ENCODE measurements at regions not wholly inside any gene's neighbourhood (a gene's known extent, or its start where the extent isn't known, plus 50 kb on each side); places are given as distances from the start of the nearest gene placed in this dataset.

DNA sequence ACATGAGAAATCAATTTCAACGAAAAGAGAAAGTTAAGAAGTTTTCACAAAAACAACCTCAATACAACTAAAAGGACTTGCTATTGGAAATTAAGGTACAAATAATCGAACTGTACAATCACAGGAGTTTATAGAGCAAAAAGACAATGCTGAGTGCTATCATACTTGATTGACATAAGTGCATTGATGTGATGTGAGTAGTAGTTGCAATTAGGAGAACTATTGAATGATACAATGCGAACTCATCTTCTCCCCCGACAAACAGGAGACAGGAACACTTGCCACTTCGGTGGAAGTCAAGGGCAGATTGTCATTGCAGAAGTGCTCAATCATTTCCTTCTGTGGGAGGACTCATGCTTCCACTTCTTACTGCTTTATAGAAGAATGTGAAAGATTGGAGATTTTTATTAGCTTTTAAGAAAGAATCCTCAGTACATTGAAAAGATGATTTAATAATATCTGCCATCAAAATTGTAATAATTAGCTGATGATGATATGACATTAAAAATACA lies 276.6 kb upstream of the MPDZ start:
- Histone ChIP-seq H3K9me3 (ENCODE audit: control insufficient read depth, insufficient read depth, low read depth, low read length) (no peaks in the 10 kb centered on the region), H3K36me3 (ENCODE audit: control insufficient read depth in 2 of 2, insufficient read depth in 1 of 2, low read length in 2 of 2) (no peaks in the 10 kb centered on the region), H3K4me1 (ENCODE audit: control insufficient read depth, insufficient read depth, low read length) (no peaks in the 10 kb centered on the region; the same call in 1 of the 2 replicates), H3K27ac (ENCODE audit: extremely low read depth, low read depth, low read length) (no peak overlapping the region), H3K4me3 (ENCODE audit: low read depth, low read length) (no peak overlapping the region)
- ChIA-PET POLR2A (no interaction called here), CTCF (interaction anchor here (1.2 to 1.6 kb wide), 2 partner anchors 12 to 26 kb away, joined by 3 to 6 read pairs; no protein-coding TSS in a partner anchor)
- TF ChIP-seq SP7 (tag by site-specific recombination; IDR thresholded peaks at IDR 0.05): no peak
- TF ChIP-seq, protein P1, sequence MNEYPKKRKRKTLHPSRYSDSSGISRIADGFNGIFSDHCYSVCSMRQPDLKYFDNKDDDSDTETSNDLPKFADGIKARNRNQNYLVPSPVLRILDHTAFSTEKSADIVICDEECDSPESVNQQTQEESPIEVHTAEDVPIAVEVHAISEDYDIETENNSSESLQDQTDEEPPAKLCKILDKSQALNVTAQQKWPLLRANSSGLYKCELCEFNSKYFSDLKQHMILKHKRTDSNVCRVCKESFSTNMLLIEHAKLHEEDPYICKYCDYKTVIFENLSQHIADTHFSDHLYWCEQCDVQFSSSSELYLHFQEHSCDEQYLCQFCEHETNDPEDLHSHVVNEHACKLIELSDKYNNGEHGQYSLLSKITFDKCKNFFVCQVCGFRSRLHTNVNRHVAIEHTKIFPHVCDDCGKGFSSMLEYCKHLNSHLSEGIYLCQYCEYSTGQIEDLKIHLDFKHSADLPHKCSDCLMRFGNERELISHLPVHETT (tag by site-specific recombination; IDR thresholded peaks at IDR 0.05): no peak
- no peak for TF ChIP-seq HOXD13 (CRISPR knock-in tag; IDR thresholded peaks at IDR 0.05; ENCODE audit: borderline replicate concordance)
- no peak for TF ChIP-seq ZNF555 (tag by site-specific recombination; conservative IDR thresholded peaks at IDR 0.05)
- TF ChIP-seq ZNF292 (tag by site-specific recombination; IDR thresholded peaks at IDR 0.05; ENCODE audit: borderline replicate concordance, low read depth): no peak
- no peak for TF ChIP-seq ZBTB7A (tag by site-specific recombination; IDR thresholded peaks at IDR 0.05; ENCODE audit: low read depth)
- TF ChIP-seq KLF8 (tag by site-specific recombination; IDR thresholded peaks at IDR 0.05): no peak
- TF ChIP-seq, protein P2, sequence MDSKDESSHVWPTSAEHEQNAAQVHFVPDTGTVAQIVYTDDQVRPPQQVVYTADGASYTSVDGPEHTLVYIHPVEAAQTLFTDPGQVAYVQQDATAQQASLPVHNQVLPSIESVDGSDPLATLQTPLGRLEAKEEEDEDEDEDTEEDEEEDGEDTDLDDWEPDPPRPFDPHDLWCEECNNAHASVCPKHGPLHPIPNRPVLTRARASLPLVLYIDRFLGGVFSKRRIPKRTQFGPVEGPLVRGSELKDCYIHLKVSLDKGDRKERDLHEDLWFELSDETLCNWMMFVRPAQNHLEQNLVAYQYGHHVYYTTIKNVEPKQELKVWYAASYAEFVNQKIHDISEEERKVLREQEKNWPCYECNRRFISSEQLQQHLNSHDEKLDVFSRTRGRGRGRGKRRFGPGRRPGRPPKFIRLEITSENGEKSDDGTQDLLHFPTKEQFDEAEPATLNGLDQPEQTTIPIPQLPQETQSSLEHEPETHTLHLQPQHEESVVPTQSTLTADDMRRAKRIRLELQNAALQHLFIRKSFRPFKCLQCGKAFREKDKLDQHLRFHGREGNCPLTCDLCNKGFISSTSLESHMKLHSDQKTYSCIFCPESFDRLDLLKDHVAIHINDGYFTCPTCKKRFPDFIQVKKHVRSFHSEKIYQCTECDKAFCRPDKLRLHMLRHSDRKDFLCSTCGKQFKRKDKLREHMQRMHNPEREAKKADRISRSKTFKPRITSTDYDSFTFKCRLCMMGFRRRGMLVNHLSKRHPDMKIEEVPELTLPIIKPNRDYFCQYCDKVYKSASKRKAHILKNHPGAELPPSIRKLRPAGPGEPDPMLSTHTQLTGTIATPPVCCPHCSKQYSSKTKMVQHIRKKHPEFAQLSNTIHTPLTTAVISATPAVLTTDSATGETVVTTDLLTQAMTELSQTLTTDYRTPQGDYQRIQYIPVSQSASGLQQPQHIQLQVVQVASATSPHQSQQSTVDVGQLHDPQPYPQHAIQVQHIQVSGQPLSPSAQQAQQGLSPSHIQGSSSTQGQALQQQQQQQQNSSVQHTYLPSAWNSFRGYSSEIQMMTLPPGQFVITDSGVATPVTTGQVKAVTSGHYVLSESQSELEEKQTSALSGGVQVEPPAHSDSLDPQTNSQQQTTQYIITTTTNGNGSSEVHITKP (tag by site-specific recombination; IDR thresholded peaks at IDR 0.05): no peak
- no peak for TF ChIP-seq ZBTB20 (tag by site-specific recombination; IDR thresholded peaks at IDR 0.05)
- TF ChIP-seq ZNF544 (tag by site-specific recombination; IDR thresholded peaks at IDR 0.05): no peak
- TF ChIP-seq, protein P3, sequence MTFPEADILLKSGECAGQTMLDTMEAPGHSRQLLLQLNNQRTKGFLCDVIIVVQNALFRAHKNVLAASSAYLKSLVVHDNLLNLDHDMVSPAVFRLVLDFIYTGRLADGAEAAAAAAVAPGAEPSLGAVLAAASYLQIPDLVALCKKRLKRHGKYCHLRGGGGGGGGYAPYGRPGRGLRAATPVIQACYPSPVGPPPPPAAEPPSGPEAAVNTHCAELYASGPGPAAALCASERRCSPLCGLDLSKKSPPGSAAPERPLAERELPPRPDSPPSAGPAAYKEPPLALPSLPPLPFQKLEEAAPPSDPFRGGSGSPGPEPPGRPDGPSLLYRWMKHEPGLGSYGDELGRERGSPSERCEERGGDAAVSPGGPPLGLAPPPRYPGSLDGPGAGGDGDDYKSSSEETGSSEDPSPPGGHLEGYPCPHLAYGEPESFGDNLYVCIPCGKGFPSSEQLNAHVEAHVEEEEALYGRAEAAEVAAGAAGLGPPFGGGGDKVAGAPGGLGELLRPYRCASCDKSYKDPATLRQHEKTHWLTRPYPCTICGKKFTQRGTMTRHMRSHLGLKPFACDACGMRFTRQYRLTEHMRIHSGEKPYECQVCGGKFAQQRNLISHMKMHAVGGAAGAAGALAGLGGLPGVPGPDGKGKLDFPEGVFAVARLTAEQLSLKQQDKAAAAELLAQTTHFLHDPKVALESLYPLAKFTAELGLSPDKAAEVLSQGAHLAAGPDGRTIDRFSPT (tag by site-specific recombination; IDR thresholded peaks at IDR 0.05): no peak
- no peak for TF ChIP-seq GLIS1 (tag by site-specific recombination; IDR thresholded peaks at IDR 0.05)
- TF ChIP-seq, protein P4, sequence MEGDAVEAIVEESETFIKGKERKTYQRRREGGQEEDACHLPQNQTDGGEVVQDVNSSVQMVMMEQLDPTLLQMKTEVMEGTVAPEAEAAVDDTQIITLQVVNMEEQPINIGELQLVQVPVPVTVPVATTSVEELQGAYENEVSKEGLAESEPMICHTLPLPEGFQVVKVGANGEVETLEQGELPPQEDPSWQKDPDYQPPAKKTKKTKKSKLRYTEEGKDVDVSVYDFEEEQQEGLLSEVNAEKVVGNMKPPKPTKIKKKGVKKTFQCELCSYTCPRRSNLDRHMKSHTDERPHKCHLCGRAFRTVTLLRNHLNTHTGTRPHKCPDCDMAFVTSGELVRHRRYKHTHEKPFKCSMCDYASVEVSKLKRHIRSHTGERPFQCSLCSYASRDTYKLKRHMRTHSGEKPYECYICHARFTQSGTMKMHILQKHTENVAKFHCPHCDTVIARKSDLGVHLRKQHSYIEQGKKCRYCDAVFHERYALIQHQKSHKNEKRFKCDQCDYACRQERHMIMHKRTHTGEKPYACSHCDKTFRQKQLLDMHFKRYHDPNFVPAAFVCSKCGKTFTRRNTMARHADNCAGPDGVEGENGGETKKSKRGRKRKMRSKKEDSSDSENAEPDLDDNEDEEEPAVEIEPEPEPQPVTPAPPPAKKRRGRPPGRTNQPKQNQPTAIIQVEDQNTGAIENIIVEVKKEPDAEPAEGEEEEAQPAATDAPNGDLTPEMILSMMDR (tag by site-specific recombination; IDR thresholded peaks at IDR 0.05): no peak
- TF ChIP-seq ZNF585B (tag by site-specific recombination; IDR thresholded peaks at IDR 0.05): no peak
- TF ChIP-seq ZNF426 (tag by site-specific recombination; IDR thresholded peaks at IDR 0.05): no peak
- TF ChIP-seq ZNF155 (tag by site-specific recombination; IDR thresholded peaks at IDR 0.05): no peak
- TF ChIP-seq, protein P5, sequence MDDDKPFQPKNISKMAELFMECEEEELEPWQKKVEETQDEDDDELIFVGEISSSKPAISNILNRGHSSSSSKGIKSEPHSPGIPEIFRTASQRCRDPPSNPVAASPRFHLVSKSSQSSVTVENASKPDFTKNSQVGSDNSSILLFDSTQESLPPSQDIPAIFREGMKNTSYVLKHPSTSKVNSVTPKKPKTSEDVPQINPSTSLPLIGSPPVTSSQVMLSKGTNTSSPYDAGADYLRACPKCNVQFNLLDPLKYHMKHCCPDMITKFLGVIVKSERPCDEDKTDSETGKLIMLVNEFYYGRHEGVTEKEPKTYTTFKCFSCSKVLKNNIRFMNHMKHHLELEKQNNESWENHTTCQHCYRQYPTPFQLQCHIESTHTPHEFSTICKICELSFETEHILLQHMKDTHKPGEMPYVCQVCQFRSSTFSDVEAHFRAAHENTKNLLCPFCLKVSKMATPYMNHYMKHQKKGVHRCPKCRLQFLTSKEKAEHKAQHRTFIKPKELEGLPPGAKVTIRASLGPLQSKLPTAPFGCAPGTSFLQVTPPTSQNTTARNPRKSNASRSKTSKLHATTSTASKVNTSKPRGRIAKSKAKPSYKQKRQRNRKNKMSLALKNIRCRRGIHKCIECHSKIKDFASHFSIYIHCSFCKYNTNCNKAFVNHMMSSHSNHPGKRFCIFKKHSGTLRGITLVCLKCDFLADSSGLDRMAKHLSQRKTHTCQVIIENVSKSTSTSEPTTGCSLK (tag by site-specific recombination; IDR thresholded peaks at IDR 0.05): no peak
- no peak for TF ChIP-seq ZNF747 (tag by site-specific recombination; IDR thresholded peaks at IDR 0.05)
- TF ChIP-seq ZNF514 (tag by site-specific recombination; IDR thresholded peaks at IDR 0.05): no peak
- TF ChIP-seq ZNF837 (tag by site-specific recombination; IDR thresholded peaks at IDR 0.05): no peak

All from HEK293 (cell line).